Testis (tissue), 2 donors: ENCODE measurements at regions not wholly inside any gene's neighbourhood (a gene's known extent, or its start where the extent isn't known, plus 50 kb on each side); places are given as distances from the start of the nearest gene placed in this dataset.
"Not testable (repeated sequence)": the region's sequence is repeated elsewhere in the genome, so short reads cannot be mapped to it uniquely, and the experiment has no call there.

ENCODE experiments used
- DNase-seq: peaks from one replicate; pipeline ENCODE4 v3.0.0-alpha.2; 2019
- H3K27ac ChIP-seq, 2 donors: fragments of 200-600 bp; sonication (generic); one replicate each; pipeline ENCODE4 v1.5.1; 2019
- H3K27me3 ChIP-seq: fragments of 200-600 bp; sonication (generic); one replicate; pipeline ENCODE4 v1.5.1; 2019
- H3K36me3 ChIP-seq: fragments of 200-600 bp; sonication (generic); one replicate; pipeline ENCODE4 v1.5.1; 2017; ENCODE audit warnings: low read depth; ENCODE audit errors: missing control alignments
- H3K4me1 ChIP-seq: fragments of 200-600 bp; sonication (generic); one replicate; pipeline ENCODE4 v1.5.1; 2019
- H3K4me3 ChIP-seq, 2 donors: fragments of 200-600 bp; sonication (generic); one replicate each; pipeline ENCODE4 v1.5.1; 2017 to 2019
- H3K9me3 ChIP-seq: fragments of 200-600 bp; sonication (generic); one replicate; pipeline ENCODE4 v1.5.1; 2017
- POLR2A ChIP-seq: fragments of 450-650 bp; IDR thresholded peaks from one replicate; pipeline ENCODE4 v1.6.1; 2017; ENCODE audit warnings: antibody characterized with exemption, mild to moderate bottlenecking, moderate library complexity
- WGBS, 2 donors: methylation state at CpG; one replicate each; pipeline ENCODE4 v1.1.5; 2018; 5-methylcytosine and 5-hydroxymethylcytosine counted together
- intact Hi-C: fragments of 100-400 bp; cut with DNase I; formaldehyde crosslinking; loops from one replicate; pipeline ENCODE4 v1.15.1; 2023; ENCODE audit warnings: low total_unique reads
- TF ChIP-seq, protein P1 (sequence below), 3 experiments: fragments of 450-650 bp in 2 of 3; fragments of 200-600 bp in 1 of 3; sonication (generic) in 1 of 3; IDR thresholded peaks; one replicate each; pipeline ENCODE4 v1.5.1; 2016 to 2019; ENCODE audit warnings: antibody characterized with exemption in 3 of 3, mild to moderate bottlenecking in 2 of 3, moderate library complexity in 1 of 3

GRCh38 chr7:49611951-49612350 is 161.5 kb upstream of the VWC2 start:
- Histone ChIP-seq H3K36me3 (no peaks in the 10 kb centered on the region), H3K27me3 (no peaks in the 10 kb centered on the region), H3K27ac (no peak overlapping the region), H3K4me1 (no peaks in the 10 kb centered on the region), H3K9me3 (no peaks in the 10 kb centered on the region), H3K4me3 (no peak overlapping the region)
- 84 to 89% methylated on average over 5 of the region's 5 CpGs for WGBS, 2 donors
- DNase-seq, result no peak
- TF ChIP-seq, protein P1, sequence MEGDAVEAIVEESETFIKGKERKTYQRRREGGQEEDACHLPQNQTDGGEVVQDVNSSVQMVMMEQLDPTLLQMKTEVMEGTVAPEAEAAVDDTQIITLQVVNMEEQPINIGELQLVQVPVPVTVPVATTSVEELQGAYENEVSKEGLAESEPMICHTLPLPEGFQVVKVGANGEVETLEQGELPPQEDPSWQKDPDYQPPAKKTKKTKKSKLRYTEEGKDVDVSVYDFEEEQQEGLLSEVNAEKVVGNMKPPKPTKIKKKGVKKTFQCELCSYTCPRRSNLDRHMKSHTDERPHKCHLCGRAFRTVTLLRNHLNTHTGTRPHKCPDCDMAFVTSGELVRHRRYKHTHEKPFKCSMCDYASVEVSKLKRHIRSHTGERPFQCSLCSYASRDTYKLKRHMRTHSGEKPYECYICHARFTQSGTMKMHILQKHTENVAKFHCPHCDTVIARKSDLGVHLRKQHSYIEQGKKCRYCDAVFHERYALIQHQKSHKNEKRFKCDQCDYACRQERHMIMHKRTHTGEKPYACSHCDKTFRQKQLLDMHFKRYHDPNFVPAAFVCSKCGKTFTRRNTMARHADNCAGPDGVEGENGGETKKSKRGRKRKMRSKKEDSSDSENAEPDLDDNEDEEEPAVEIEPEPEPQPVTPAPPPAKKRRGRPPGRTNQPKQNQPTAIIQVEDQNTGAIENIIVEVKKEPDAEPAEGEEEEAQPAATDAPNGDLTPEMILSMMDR (IDR thresholded peaks at IDR 0.05), result no peak
- no peak for TF ChIP-seq POLR2A
- intact Hi-C loops, result no loop called here

DNA sequence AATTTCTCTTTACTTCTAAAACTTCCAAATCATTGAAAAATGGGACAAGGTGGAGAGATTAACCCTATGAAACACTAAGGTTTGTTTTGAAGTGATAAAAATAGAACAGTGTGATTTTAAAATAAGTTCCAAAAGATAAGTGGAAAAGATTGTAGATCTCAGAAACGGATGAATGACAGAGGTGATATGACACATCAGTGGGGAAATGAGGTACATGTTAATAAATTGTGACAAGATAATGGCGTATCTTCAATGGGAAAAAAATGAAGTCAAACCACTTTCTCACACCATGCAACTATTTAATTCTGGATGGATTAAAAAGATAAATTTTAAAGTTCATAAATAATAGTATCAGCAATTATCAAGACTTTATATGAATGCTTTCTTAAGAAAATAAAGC is 159.7 kb upstream of the VWC2 start:
- intact Hi-C loops, result no loop called here
- Histone ChIP-seq H3K4me3 (no peak overlapping the region), H3K27ac (no peak overlapping the region), H3K9me3 (no peaks in the 10 kb centered on the region), H3K36me3 (no peaks in the 10 kb centered on the region), H3K27me3 (no peaks in the 10 kb centered on the region), H3K4me1 (no peaks in the 10 kb centered on the region)
- TF ChIP-seq, protein P1 (IDR thresholded peaks at IDR 0.05), result no peak
- TF ChIP-seq POLR2A, result no peak
- no peak for DNase-seq
- 58 to 86% methylated on average over 2 of the region's 2 CpGs for WGBS, 2 donors

DNA sequence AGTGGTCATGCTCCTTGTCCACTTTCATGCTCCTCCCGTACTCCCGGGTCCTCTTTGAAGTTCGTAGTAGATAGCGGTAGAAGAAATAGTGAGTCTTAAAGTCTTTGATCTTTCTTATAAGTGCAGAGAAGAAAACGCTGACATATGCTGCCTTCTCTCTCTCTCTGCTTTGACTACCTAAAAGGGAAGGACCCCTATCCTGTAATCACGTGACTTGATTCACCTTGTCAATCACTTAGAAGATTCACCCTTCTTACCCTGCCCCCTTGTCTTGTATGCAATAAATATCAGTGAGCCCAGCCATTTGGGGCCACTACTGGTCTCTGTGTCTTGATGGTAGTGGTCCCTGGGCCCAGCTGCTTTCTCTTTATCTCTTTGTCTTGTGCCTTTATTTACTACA is 158.5 kb upstream of the VWC2 start:
- H3K4me3 ChIP-seq, H3K27ac ChIP-seq, H3K27me3 ChIP-seq, H3K4me1 ChIP-seq, H3K36me3 ChIP-seq, H3K9me3 ChIP-seq, intact Hi-C loops, DNase-seq: not testable (repeated sequence)
- 70 to 78% methylated on average over 6 of the region's 6 CpGs for WGBS, 2 donors

GRCh38 chr7:49618028-49618427 is 155.4 kb upstream of the VWC2 start:
- Histone ChIP-seq H3K4me3 (no peak overlapping the region), H3K27ac (no peak overlapping the region), H3K9me3 (no peaks in the 10 kb centered on the region), H3K27me3 (no peaks in the 10 kb centered on the region), H3K36me3 (no peaks in the 10 kb centered on the region), H3K4me1 (no peaks in the 10 kb centered on the region)
- intact Hi-C loops, result no loop called here
- DNase-seq, result no peak
- TF ChIP-seq, protein P1 (IDR thresholded peaks at IDR 0.05), result no peak
- TF ChIP-seq POLR2A, result no peak
- 83 to 90% methylated on average over 1 of the region's 1 CpG for WGBS, 2 donors

DNA sequence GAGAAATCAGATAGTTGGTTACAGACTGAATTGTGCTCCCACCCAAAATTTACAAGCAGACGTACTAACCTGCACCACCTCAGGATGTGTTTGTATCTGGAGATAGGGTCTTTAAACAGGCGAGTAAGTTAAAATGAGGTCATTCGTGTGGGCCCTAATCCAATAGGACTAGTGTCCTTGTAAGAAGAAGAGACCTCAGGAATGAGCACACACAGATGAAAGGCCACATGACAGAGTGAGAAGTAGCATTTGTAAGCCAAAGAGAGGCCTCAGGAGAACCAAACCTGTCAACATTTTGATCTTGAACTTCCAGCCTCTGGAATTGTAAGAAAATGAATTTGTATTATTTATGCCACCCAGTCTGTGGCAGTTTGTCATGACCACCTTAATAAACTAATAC is 149.5 kb upstream of the VWC2 start:
- TF ChIP-seq, protein P1 (IDR thresholded peaks at IDR 0.05), result no peak
- no peak for TF ChIP-seq POLR2A
- H3K27me3 ChIP-seq, result no peaks in the 10 kb centered on the region
- DNase-seq, result no peak
- H3K27ac ChIP-seq, result no peak overlapping the region
- no peak overlapping the region for H3K4me3 ChIP-seq
- intact Hi-C loops, result no loop called here
- H3K9me3 ChIP-seq, result no peaks in the 10 kb centered on the region
- H3K4me1 ChIP-seq, result no peaks in the 10 kb centered on the region
- H3K36me3 ChIP-seq, result no peaks in the 10 kb centered on the region
- WGBS, 2 donors, result 40 to 71% methylated on average over 3 of the region's 3 CpGs
